Esophagus squamous epithelium (tissue), 4 donors: ENCODE measurements at regions not wholly inside any gene's neighbourhood (a gene's known extent, or its start where the extent isn't known, plus 50 kb on each side); places are given as distances from the start of the nearest gene placed in this dataset.

Experiments
- POLR2A ChIP-seq, 4 donors: fragments of 450-650 bp; IDR thresholded peaks; one replicate each; pipeline ENCODE4 v1.6.1; 2017; ENCODE audit warnings: antibody characterized with exemption in 4 of 4, mild to moderate bottlenecking in 4 of 4, moderate library complexity in 3 of 4
- TF ChIP-seq, protein P1 (sequence below), 6 experiments: fragments of 450-650 bp in 4 of 6; fragments of 200-600 bp in 2 of 6; sonication (generic) in 2 of 6; IDR thresholded peaks; one replicate each; pipeline ENCODE4 v1.5.1; 2016 to 2019; ENCODE audit warnings: antibody characterized with exemption in 6 of 6, mild to moderate bottlenecking in 4 of 6, moderate library complexity in 4 of 6

DNA sequence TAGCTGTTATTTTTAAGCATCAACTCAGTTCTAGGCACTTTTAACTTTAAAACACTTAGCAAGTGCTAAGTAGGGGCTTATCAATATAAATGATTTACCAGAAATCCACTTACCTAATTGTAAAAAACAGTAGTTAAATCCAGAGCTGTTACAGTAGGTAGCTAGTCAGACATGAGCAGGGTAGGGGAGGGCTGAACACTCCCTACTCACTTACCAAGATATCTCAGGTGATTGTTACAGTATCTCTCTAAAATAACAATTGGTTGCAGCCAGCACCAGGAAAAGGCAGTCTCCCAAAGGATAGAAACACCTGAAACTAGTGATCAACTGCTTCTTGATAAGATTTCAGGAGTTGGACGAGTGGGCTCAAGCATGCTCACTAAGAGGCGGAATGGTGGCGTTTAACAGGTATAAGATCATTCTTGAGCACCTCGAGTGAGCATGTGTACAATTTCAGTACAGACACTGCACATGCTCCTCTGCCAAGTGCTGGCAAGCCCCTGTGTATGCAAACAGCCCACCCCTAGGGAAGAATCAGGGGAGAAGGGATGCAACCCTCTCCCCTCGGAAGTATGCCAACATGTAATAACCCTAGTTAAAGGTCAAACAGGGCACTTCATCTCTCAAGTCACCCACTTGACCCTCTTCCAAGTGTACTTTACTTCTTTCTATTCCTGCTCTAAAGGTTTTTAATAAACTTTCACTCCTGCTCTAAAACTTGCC is 1113.6 kb upstream of the SEL1L start:
- TF ChIP-seq, protein P1, sequence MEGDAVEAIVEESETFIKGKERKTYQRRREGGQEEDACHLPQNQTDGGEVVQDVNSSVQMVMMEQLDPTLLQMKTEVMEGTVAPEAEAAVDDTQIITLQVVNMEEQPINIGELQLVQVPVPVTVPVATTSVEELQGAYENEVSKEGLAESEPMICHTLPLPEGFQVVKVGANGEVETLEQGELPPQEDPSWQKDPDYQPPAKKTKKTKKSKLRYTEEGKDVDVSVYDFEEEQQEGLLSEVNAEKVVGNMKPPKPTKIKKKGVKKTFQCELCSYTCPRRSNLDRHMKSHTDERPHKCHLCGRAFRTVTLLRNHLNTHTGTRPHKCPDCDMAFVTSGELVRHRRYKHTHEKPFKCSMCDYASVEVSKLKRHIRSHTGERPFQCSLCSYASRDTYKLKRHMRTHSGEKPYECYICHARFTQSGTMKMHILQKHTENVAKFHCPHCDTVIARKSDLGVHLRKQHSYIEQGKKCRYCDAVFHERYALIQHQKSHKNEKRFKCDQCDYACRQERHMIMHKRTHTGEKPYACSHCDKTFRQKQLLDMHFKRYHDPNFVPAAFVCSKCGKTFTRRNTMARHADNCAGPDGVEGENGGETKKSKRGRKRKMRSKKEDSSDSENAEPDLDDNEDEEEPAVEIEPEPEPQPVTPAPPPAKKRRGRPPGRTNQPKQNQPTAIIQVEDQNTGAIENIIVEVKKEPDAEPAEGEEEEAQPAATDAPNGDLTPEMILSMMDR (IDR thresholded peaks at IDR 0.05) = no peak
- no peak for TF ChIP-seq POLR2A (IDR thresholded peaks at IDR 0.05)
